ENCODE measurements at regions not wholly inside any gene's neighbourhood (a gene's known extent, or its start where the extent isn't known, plus 50 kb on each side); places are given as distances from the start of the nearest gene placed in this dataset.

GRCh38 chr9:107914151-107914550, 424.6 kb upstream of the KLF4 start:
- H3K4me1 Mint-ChIP-seq, result no peaks in the 10 kb centered on the region
- TF ChIP-seq, protein P1, sequence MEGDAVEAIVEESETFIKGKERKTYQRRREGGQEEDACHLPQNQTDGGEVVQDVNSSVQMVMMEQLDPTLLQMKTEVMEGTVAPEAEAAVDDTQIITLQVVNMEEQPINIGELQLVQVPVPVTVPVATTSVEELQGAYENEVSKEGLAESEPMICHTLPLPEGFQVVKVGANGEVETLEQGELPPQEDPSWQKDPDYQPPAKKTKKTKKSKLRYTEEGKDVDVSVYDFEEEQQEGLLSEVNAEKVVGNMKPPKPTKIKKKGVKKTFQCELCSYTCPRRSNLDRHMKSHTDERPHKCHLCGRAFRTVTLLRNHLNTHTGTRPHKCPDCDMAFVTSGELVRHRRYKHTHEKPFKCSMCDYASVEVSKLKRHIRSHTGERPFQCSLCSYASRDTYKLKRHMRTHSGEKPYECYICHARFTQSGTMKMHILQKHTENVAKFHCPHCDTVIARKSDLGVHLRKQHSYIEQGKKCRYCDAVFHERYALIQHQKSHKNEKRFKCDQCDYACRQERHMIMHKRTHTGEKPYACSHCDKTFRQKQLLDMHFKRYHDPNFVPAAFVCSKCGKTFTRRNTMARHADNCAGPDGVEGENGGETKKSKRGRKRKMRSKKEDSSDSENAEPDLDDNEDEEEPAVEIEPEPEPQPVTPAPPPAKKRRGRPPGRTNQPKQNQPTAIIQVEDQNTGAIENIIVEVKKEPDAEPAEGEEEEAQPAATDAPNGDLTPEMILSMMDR (conservative IDR thresholded peaks at IDR 0.05), result no peak
- peaks cover 20% of the 10 kb centered on the region for H3K9me3 Mint-ChIP-seq
- no peak overlapping the region for H3K27ac Mint-ChIP-seq (ENCODE audit: unreplicated experiment)
- H3K4me3 Mint-ChIP-seq, result no peak overlapping the region
- DNase-seq (ENCODE audit: low read depth, low spot score), result no peak
- H3K27me3 Mint-ChIP-seq (ENCODE audit: low read depth), result no peaks in the 10 kb centered on the region
- H3K36me3 Mint-ChIP-seq (ENCODE audit: low read depth), result peaks cover 3% of the 10 kb centered on the region

DNA sequence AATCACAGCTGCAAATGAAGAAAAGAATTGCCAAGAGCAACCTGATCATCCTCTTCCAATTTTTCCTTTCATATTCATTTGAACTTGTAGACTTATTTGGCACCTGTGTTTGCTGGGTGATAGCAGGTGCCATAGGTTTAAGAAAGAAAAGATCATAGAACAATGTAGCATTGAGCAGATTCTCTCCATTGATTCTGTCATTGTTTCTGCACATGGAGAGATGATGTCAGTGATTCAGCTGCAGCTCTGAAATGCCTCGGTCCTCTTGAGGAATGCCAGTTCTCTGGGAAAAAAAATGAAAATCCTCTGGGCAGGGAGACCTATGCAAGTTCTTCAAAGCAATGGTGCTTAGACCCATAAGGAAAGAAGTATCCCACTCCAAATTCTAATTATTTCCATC, 418.1 kb upstream of the KLF4 start:
- TF ChIP-seq, protein P1 (conservative IDR thresholded peaks at IDR 0.05), result no peak
- H3K36me3 Mint-ChIP-seq (ENCODE audit: low read depth), result peaks cover 3% of the 10 kb centered on the region
- no peaks in the 10 kb centered on the region for H3K27me3 Mint-ChIP-seq (ENCODE audit: low read depth)
- H3K9me3 Mint-ChIP-seq, result peaks cover 11% of the 10 kb centered on the region
- no peak overlapping the region for H3K4me3 Mint-ChIP-seq
- H3K27ac Mint-ChIP-seq (ENCODE audit: unreplicated experiment), result no peak overlapping the region
- DNase-seq (ENCODE audit: low read depth, low spot score), result no peak
- H3K4me1 Mint-ChIP-seq, result peaks cover 16% of the 10 kb centered on the region

DNA sequence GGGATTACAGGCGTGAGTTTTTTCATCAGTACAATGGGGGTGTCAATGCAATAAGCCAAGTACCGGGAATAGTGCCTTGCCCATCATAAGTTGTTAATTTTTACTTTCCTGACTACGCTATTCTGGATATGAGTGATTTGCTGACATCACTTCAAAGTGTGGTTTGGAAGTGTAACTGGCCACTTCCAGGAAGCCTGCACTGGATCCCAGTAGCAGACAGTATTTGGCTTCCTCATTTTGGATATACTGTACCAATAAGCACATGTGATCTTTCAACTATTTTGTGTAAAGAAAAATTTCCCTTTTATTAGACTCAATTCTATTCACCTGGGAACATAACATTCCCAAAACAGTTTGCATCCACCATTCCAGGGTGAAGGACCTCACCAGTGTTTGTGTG, 417.7 kb upstream of the KLF4 start:
- TF ChIP-seq, protein P1 (conservative IDR thresholded peaks at IDR 0.05), result no peak
- H3K27ac Mint-ChIP-seq (ENCODE audit: unreplicated experiment), result no peak overlapping the region
- no peaks in the 10 kb centered on the region for H3K36me3 Mint-ChIP-seq (ENCODE audit: low read depth)
- H3K9me3 Mint-ChIP-seq, result peaks cover 6% of the 10 kb centered on the region
- peaks cover 16% of the 10 kb centered on the region for H3K4me1 Mint-ChIP-seq
- no peak for DNase-seq (ENCODE audit: low read depth, low spot score)
- H3K27me3 Mint-ChIP-seq (ENCODE audit: low read depth), result no peaks in the 10 kb centered on the region
- no peak overlapping the region for H3K4me3 Mint-ChIP-seq

DNA sequence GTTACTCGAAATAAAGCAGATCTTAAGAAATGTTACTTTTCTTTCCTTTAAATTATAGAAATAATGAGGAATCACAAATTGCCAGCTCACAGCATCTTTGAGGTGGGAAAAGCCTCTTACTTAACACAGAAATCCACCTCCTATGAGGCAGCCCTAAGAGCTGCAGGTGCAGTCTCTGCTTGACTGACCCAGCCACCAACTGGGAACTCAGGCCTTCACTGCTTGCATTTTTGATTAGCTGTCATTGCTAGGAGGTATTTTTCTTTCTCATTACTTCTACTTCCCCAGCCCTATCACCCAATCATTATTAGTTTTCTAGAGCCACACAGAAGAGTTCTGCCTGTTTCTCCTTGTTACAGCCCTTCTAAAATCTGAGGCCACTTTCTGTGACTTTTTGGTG, 416.5 kb upstream of the KLF4 start:
- Mint-ChIP-seq H3K9me3 (peaks cover 1% of the 10 kb centered on the region), H3K27ac (ENCODE audit: unreplicated experiment) (no peak overlapping the region), H3K4me3 (no peak overlapping the region), H3K27me3 (ENCODE audit: low read depth) (no peaks in the 10 kb centered on the region), H3K36me3 (ENCODE audit: low read depth) (no peaks in the 10 kb centered on the region), H3K4me1 (peaks cover 16% of the 10 kb centered on the region)
- DNase-seq (ENCODE audit: low read depth, low spot score), result no peak
- TF ChIP-seq, protein P1 (conservative IDR thresholded peaks at IDR 0.05), result no peak

- peak overlapping the region; percentile 39 for H3K27ac Mint-ChIP-seq (ENCODE audit: unreplicated experiment)
- DNase-seq (ENCODE audit: low read depth, low spot score), result no peak
- TF ChIP-seq, protein P1 (conservative IDR thresholded peaks at IDR 0.05), result no peak
- H3K4me1 Mint-ChIP-seq, result peaks cover 16% of the 10 kb centered on the region
- H3K9me3 Mint-ChIP-seq, result no peaks in the 10 kb centered on the region
- no peaks in the 10 kb centered on the region for H3K27me3 Mint-ChIP-seq (ENCODE audit: low read depth)
- no peaks in the 10 kb centered on the region for H3K36me3 Mint-ChIP-seq (ENCODE audit: low read depth)
- H3K4me3 Mint-ChIP-seq, result no peak overlapping the region
Observed at GRCh38 chr9:107905308-107906020, 415.9 kb upstream of the KLF4 start.

Data from neural crest cell (in vitro differentiated cells).